H1 (cell line): ENCODE measurements at regions not wholly inside any gene's neighbourhood (a gene's known extent, or its start where the extent isn't known, plus 50 kb on each side); places are given as distances from the start of the nearest gene placed in this dataset.

Experiments
- CTCF ChIA-PET: fragments of 300-600 bp; sonication (Branson Sonifier 250); formaldehyde crosslinking; loops from one replicate; lab custom pipeline; 2021; ENCODE audit not compliant: partially characterized antibody; lab: Charles Lee
- POLR2A ChIA-PET: fragments of 300-600 bp; sonication (Branson Sonifier 250); formaldehyde crosslinking; loops from one replicate; lab custom pipeline; 2021; ENCODE audit warnings: inconsistent platforms; ENCODE audit not compliant: partially characterized antibody; lab: Charles Lee
- DNase-seq, 2 experiments: peaks; one replicate each; pipeline versions ENCODE4 v3.0.0 to v3.0.0-alpha.2; 2010 to 2022; ENCODE audit warnings: low spot score in 2 of 2, low read depth in 1 of 2, mixed read lengths in 1 of 2
- FAIRE-seq: peaks from 2 replicates; lab custom pipeline; 2011; peaks lifted over from hg19 to GRCh38; lab: Jason Lieb, UNC
- H2AFZ ChIP-seq: 2 replicates; pipeline ENCODE4 v1.8.1; 2012; ENCODE audit warnings: low read length, inconsistent platforms
- H2AK5ac ChIP-seq: 2 replicates; pipeline ENCODE4 v1.6.1; 2013; ENCODE audit warnings: low read depth, low read length
- H2BK120ac ChIP-seq: replicated peaks from 2 replicates; pipeline ENCODE3; 2013; ENCODE audit warnings: low read depth, low read length, inconsistent platforms
- H2BK12ac ChIP-seq: 2 replicates; pipeline ENCODE4 v1.6.1; 2013; ENCODE audit warnings: low read depth, low read length
- H2BK15ac ChIP-seq: 2 replicates; pipeline ENCODE4 v1.6.1; 2013; ENCODE audit warnings: low read length
- H2BK20ac ChIP-seq: 2 replicates; pipeline ENCODE4 v1.6.1; 2013; ENCODE audit warnings: low read length
- H2BK5ac ChIP-seq: 2 replicates; pipeline ENCODE4 v1.6.1; 2013; ENCODE audit warnings: low read depth, low read length
- H3K14ac ChIP-seq: 2 replicates; pipeline ENCODE4 v1.6.1; 2013; ENCODE audit warnings: inconsistent platforms; ENCODE audit not compliant: insufficient read length
- H3K18ac ChIP-seq: 2 replicates; pipeline ENCODE4 v1.6.1; 2013; ENCODE audit warnings: low read length; ENCODE audit errors: extremely low read depth
- H3K23ac ChIP-seq: 2 replicates; pipeline ENCODE4 v1.6.1; 2013; ENCODE audit warnings: inconsistent platforms; ENCODE audit not compliant: insufficient read length
- H3K23me2 ChIP-seq: 2 replicates; pipeline ENCODE4 v1.6.1; 2013; ENCODE audit warnings: low read depth, low read length
- H3K27ac ChIP-seq: 2 replicates; pipeline ENCODE4 v1.6.1; 2011; ENCODE audit warnings: low read depth, low read length, inconsistent platforms
- H3K27me3 ChIP-seq, 4 experiments: replicated peaks in 1 of 4; 1 replicate in 1 of 4; 2 replicates in 3 of 4; pipeline versions ENCODE4 v1.6.1 to v1.8.1; 2011 to 2013; ENCODE audit warnings: low read length in 3 of 4, mild to moderate bottlenecking in 3 of 4, inconsistent platforms in 2 of 4, mixed read lengths in 2 of 4, moderate library complexity in 1 of 4; ENCODE audit not compliant: control insufficient read depth in 3 of 4, insufficient read depth in 3 of 4; ENCODE audit errors: extremely low read depth in 1 of 4
- H3K36me3 ChIP-seq, 4 experiments: 2 replicates each; pipeline versions ENCODE4 v1.6.1 to v1.8.1; 2011 to 2013; ENCODE audit warnings: mild to moderate bottlenecking in 4 of 4, low read length in 3 of 4, moderate library complexity in 2 of 4, control low read depth in 1 of 4, inconsistent platforms in 1 of 4; ENCODE audit not compliant: insufficient read depth in 4 of 4, control insufficient read depth in 2 of 4
- H3K4ac ChIP-seq: replicated peaks from 2 replicates; pipeline ENCODE3; 2013; ENCODE audit warnings: low read length, low read depth, mixed read lengths, inconsistent platforms; ENCODE audit not compliant: insufficient read length
- H3K4me1 ChIP-seq, 4 experiments: replicated peaks in 1 of 4; 1 replicate in 1 of 4; 2 replicates in 3 of 4; pipeline versions ENCODE4 v1.6.1 to v1.8.1; 2011 to 2013; ENCODE audit warnings: low read length in 3 of 4, inconsistent platforms in 2 of 4, mixed read lengths in 1 of 4; ENCODE audit not compliant: insufficient read depth in 4 of 4, control insufficient read depth in 3 of 4
- H3K4me2 ChIP-seq, 2 experiments: 2 replicates each; pipeline versions ENCODE4 v1.6.1 to v1.8.1; 2011 to 2013; ENCODE audit warnings: low read depth in 2 of 2, low read length in 2 of 2, control low read depth in 1 of 2, inconsistent platforms in 1 of 2, mild to moderate bottlenecking in 1 of 2; ENCODE audit not compliant: insufficient read depth in 1 of 2
- H3K4me3 ChIP-seq, 4 experiments: fragments of 200-600, 300-600 bp in 1 of 4; sonication (generic), shearing (Covaris generic), sonication (Bioruptor Twin) in 1 of 4; 2 replicates each; pipeline versions ENCODE4 v1.5.1 to v1.8.1; 2011 to 2016; ENCODE audit warnings: low read length in 4 of 4, low read depth in 3 of 4, control low read depth in 2 of 4, inconsistent platforms in 2 of 4, mild to moderate bottlenecking in 2 of 4, mixed read lengths in 1 of 4, moderate library complexity in 1 of 4; ENCODE audit not compliant: insufficient read depth in 2 of 4; ENCODE audit errors: extremely low read depth in 1 of 4
- H3K56ac ChIP-seq: replicated peaks from 2 replicates; pipeline ENCODE3; 2013; ENCODE audit warnings: low read depth, mild to moderate bottlenecking, mixed read lengths, low read length, inconsistent platforms; ENCODE audit not compliant: insufficient read length
- H3K79me1 ChIP-seq: 2 replicates; pipeline ENCODE4 v1.6.1; 2013; ENCODE audit warnings: low read depth, low read length, control low read depth
- H3K79me2 ChIP-seq, 2 experiments: 2 replicates each; pipeline versions ENCODE4 v1.6.1 to v1.8.1; 2012 to 2013; ENCODE audit warnings: low read length in 2 of 2, mild to moderate bottlenecking in 2 of 2, inconsistent platforms in 1 of 2; ENCODE audit not compliant: insufficient read depth in 2 of 2, control insufficient read depth in 1 of 2
- H3K9ac ChIP-seq, 4 experiments: replicated peaks in 1 of 4; 1 replicate in 1 of 4; 2 replicates in 3 of 4; pipeline versions ENCODE4 v1.6.1 to v1.8.1; 2011 to 2013; ENCODE audit warnings: low read depth in 3 of 4, low read length in 3 of 4, control low read depth in 2 of 4, mild to moderate bottlenecking in 2 of 4, moderate library complexity in 2 of 4, inconsistent platforms in 1 of 4; ENCODE audit errors: extremely low read depth in 1 of 4
- H3K9me3 ChIP-seq, 2 experiments: 2 replicates each; pipeline versions ENCODE4 v1.6.1 to v1.8.1; 2012 to 2013; ENCODE audit warnings: mild to moderate bottlenecking in 2 of 2, moderate library complexity in 2 of 2, control low read depth in 1 of 2, inconsistent platforms in 1 of 2, low read depth in 1 of 2, low read length in 1 of 2, mixed read lengths in 1 of 2; ENCODE audit not compliant: insufficient read depth in 2 of 2
- H4K20me1 ChIP-seq, 2 experiments: replicated peaks in 1 of 2; 2 replicates each; pipeline versions ENCODE3 to v1.8.1; 2011 to 2013; ENCODE audit warnings: inconsistent platforms in 2 of 2, low read length in 2 of 2, mild to moderate bottlenecking in 1 of 2; ENCODE audit not compliant: insufficient read depth in 2 of 2, control insufficient read depth in 1 of 2
- H4K5ac ChIP-seq: 2 replicates; pipeline ENCODE4 v1.6.1; 2013; ENCODE audit warnings: low read length, low read depth, mixed read lengths, inconsistent platforms; ENCODE audit not compliant: insufficient read length
- H4K8ac ChIP-seq: 2 replicates; pipeline ENCODE4 v1.8.0; 2013; ENCODE audit warnings: mild to moderate bottlenecking, moderate library complexity, low read length, inconsistent platforms; ENCODE audit not compliant: insufficient read depth; ENCODE audit errors: extremely low read depth
- H4K91ac ChIP-seq: replicated peaks from 2 replicates; pipeline ENCODE3; 2013; ENCODE audit warnings: low read length, mixed read lengths, inconsistent platforms; ENCODE audit not compliant: insufficient read length
- CHD2 ChIP-seq: IDR thresholded peaks from 2 replicates; pipeline ENCODE4 v1.6.1; 2012; ENCODE audit warnings: low read length, improper control_type of control experiment
- EZH2 ChIP-seq: fragments of 200-600 bp; sonication (generic); IDR thresholded peaks from 2 replicates; pipeline ENCODE4 v1.7.1; 2012; ENCODE audit warnings: low read depth, mild to moderate bottlenecking, moderate library complexity, low read length, inconsistent platforms; ENCODE audit not compliant: severe bottlenecking
- GABPA ChIP-seq: IDR thresholded peaks from 2 replicates; pipeline ENCODE4 v1.6.1; 2011; ENCODE audit warnings: mild to moderate bottlenecking, low read length, moderate library complexity, borderline replicate concordance; ENCODE audit not compliant: insufficient read depth
- KDM4A ChIP-seq: IDR thresholded peaks from one replicate; pipeline ENCODE4 v1.7.1; 2012; ENCODE audit warnings: low read depth, mild to moderate bottlenecking, moderate library complexity, low read length, inconsistent platforms; ENCODE audit not compliant: severe bottlenecking
- KDM5A ChIP-seq: fragments of 200-600 bp; IDR thresholded peaks from 2 replicates; pipeline ENCODE4 v1.7.1; 2012; ENCODE audit warnings: mild to moderate bottlenecking, low read length, inconsistent platforms, mixed read lengths
- POLR2AphosphoS5 ChIP-seq: IDR thresholded peaks from 2 replicates; pipeline ENCODE4 v1.6.1; 2011; ENCODE audit warnings: low read depth, low read length
- POU5F1 ChIP-seq: IDR thresholded peaks from 2 replicates; pipeline ENCODE4 v1.6.1; 2011; ENCODE audit warnings: low read depth, mild to moderate bottlenecking, low read length, moderate library complexity
- SP1 ChIP-seq: IDR thresholded peaks from 2 replicates; pipeline ENCODE4 v1.6.1; 2011; ENCODE audit warnings: low read depth, low read length
- SP4 ChIP-seq: IDR thresholded peaks from 2 replicates; pipeline ENCODE4 v1.6.1; 2012; ENCODE audit warnings: low read length, inconsistent platforms
- TCF12 ChIP-seq: IDR thresholded peaks from 2 replicates; pipeline ENCODE4 v1.6.1; 2011; ENCODE audit warnings: low read depth, mild to moderate bottlenecking, low read length
- WGBS, 2 experiments: shearing (Covaris generic) in 1 of 2; methylation state at CpG; one replicate each; pipeline versions ENCODE4 v1.1.6 to v1.1.7; 2013 to 2015; ENCODE audit warnings: low lambda C conversion rate in 2 of 2, mixed read lengths in 2 of 2, inconsistent platforms in 1 of 2, low coverage in 1 of 2, missing lambda C conversion rate in 1 of 2; ENCODE audit not compliant: insufficient replicate concordance in 2 of 2, insufficient coverage in 1 of 2, insufficient read length in 1 of 2; ENCODE audit errors: extremely low coverage in 1 of 2, missing lambda C conversion rate in 1 of 2; 5-methylcytosine and 5-hydroxymethylcytosine counted together

DNA sequence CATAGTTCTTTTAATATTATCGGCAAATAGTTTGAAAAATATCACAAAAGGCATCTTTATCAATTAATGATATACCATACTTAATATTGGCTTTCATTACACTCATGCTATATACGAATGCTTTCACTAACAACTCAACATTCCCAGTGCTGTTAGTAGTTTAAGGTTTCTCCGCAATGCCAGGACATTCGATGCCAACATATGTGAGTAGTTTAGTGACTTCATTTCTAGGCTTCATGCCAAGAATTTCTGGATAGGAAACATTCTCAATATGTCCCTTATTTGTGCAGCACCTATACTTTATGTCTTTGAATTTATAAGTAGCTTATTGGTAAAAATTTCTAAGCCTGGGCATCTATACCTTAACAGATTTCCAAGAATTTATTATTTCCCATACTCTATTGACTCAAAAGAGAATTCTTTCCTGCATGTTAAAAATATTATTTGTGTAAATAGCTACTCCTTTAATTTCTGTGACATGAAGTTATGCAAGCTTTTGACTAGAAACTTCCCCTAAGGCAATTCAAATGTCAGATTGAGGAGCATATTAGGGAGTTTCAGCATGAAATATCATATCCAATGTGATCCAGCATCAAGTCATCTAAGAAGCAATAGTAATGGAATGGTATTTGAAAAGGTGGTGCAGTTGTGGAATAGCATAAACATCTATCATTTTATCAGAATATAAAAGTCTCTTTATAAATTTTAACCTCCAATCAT, 236.0 kb upstream of the STXBP5 start:
- Histone ChIP-seq H2BK20ac (no peak overlapping the region), H3K9ac (no peak overlapping the region), H3K36me3 (no peaks in the 10 kb centered on the region; a peak in 1 of 8 replicates), H3K79me1 (no peaks in the 10 kb centered on the region), H4K20me1 (no peaks in the 10 kb centered on the region), H3K18ac (no peak overlapping the region), H2BK12ac (no peak overlapping the region), H3K4ac (no peak overlapping the region), H3K79me2 (no peaks in the 10 kb centered on the region), H3K56ac (no peak overlapping the region), H4K5ac (no peak overlapping the region), H3K4me2 (no peak overlapping the region), H3K4me1 (no peaks in the 10 kb centered on the region), H3K4me3 (no peak overlapping the region), H3K23me2 (no peaks in the 10 kb centered on the region), H2AFZ (no peak overlapping the region), H3K23ac (no peak overlapping the region), H4K8ac (no peak overlapping the region), H2AK5ac (no peak overlapping the region), H3K14ac (no peak overlapping the region), H2BK120ac (no peak overlapping the region), H2BK5ac (no peak overlapping the region), H4K91ac (no peak overlapping the region), H2BK15ac (no peak overlapping the region), H3K9me3 (peaks cover 22 to 24% of the 10 kb centered on the region in 2 experiments), H3K27me3 (no peaks in the 10 kb centered on the region), H3K27ac (no peak overlapping the region)
- FAIRE-seq (no peak), DNase-seq (no peak)
- ChIA-PET CTCF (no interaction called here), POLR2A (interaction anchor here (0.6 kb wide), 1 partner anchor 183 kb away, joined by 5 read pairs; no protein-coding TSS in a partner anchor)
- 64% methylated on average over 4 of the region's 4 CpGs; no CpG with 5 or more reads in 1 of the 2 experiments for WGBS, 2 experiments
- TF ChIP-seq POLR2AphosphoS5 = no peak
- TF ChIP-seq TCF12 = no peak
- no peak for TF ChIP-seq KDM4A
- TF ChIP-seq KDM5A = no peak
- TF ChIP-seq GABPA = no peak
- TF ChIP-seq SP4 = no peak
- TF ChIP-seq SP1 = no peak
- TF ChIP-seq EZH2 = no peak
- no peak for TF ChIP-seq POU5F1
- no peak for TF ChIP-seq CHD2
